H9 (cell line): ENCODE measurements at regions not wholly inside any gene's neighbourhood (a gene's known extent, or its start where the extent isn't known, plus 50 kb on each side); places are given as distances from the start of the nearest gene placed in this dataset.

ENCODE experiments used
- DNase-seq: peaks from one replicate; pipeline ENCODE4 v3.0.0-alpha.2; 2017
- H2AFZ ChIP-seq: one replicate; pipeline ENCODE4 v1.6.1; 2013; ENCODE audit warnings: mild to moderate bottlenecking, low read length, control low read depth, moderate library complexity
- H2AK5ac ChIP-seq: 2 replicates; pipeline ENCODE4 v1.6.1; 2013; ENCODE audit warnings: low read length, control low read depth, mixed read lengths; ENCODE audit not compliant: insufficient read length
- H2BK120ac ChIP-seq: one replicate; pipeline ENCODE4 v1.6.1; 2013; ENCODE audit warnings: low read depth, mild to moderate bottlenecking, low read length, control low read depth, inconsistent platforms; ENCODE audit not compliant: poor library complexity, severe bottlenecking
- H2BK12ac ChIP-seq: 2 replicates; pipeline ENCODE4 v1.6.1; 2013; ENCODE audit warnings: low read length, control low read depth, mixed read lengths, low read depth; ENCODE audit not compliant: insufficient read length
- H2BK15ac ChIP-seq: 2 replicates; pipeline ENCODE4 v1.6.1; 2013; ENCODE audit warnings: low read depth, low read length, control low read depth
- H2BK20ac ChIP-seq: one replicate; pipeline ENCODE4 v1.6.1; 2013; ENCODE audit warnings: low read depth, mild to moderate bottlenecking, low read length, control low read depth, inconsistent platforms; ENCODE audit not compliant: poor library complexity, severe bottlenecking
- H2BK5ac ChIP-seq: 2 replicates; pipeline ENCODE4 v1.6.1; 2013; ENCODE audit warnings: low read length, control low read depth, mixed read lengths; ENCODE audit not compliant: insufficient read length
- H3K14ac ChIP-seq: 2 replicates; pipeline ENCODE4 v1.6.1; 2013; ENCODE audit warnings: low read length, control low read depth; ENCODE audit not compliant: insufficient read depth
- H3K18ac ChIP-seq: 2 replicates; pipeline ENCODE4 v1.6.1; 2013; ENCODE audit warnings: low read depth, mild to moderate bottlenecking, mixed read lengths, low read length, control low read depth; ENCODE audit not compliant: insufficient read length
- H3K23ac ChIP-seq: 2 replicates; pipeline ENCODE4 v1.6.1; 2013; ENCODE audit warnings: low read length, control low read depth, mixed read lengths, low read depth; ENCODE audit not compliant: insufficient read length
- H3K23me2 ChIP-seq: 2 replicates; pipeline ENCODE4 v1.6.1; 2013; ENCODE audit warnings: low read depth, mild to moderate bottlenecking, mixed read lengths, low read length, control low read depth; ENCODE audit not compliant: insufficient read length, poor library complexity, severe bottlenecking
- H3K27ac ChIP-seq: 2 replicates; pipeline ENCODE4 v1.5.1; 2013; ENCODE audit warnings: low read length, control low read depth, mixed read lengths, low read depth; ENCODE audit not compliant: insufficient read length
- H3K27me3 ChIP-seq: 2 replicates; pipeline ENCODE4 v1.6.1; 2013; ENCODE audit warnings: low read length, control low read depth, inconsistent platforms; ENCODE audit not compliant: insufficient read depth
- H3K4ac ChIP-seq: 2 replicates; pipeline ENCODE4 v1.6.1; 2013; ENCODE audit warnings: low read depth, mild to moderate bottlenecking, control low read depth, inconsistent platforms, low read length, moderate library complexity
- H3K4me1 ChIP-seq: 2 replicates; pipeline ENCODE4 v1.6.1; 2013; ENCODE audit warnings: low read length, control low read depth, inconsistent platforms; ENCODE audit not compliant: insufficient read depth
- H3K4me2 ChIP-seq: 2 replicates; pipeline ENCODE4 v1.6.1; 2013; ENCODE audit warnings: low read length, control low read depth, mixed read lengths; ENCODE audit not compliant: insufficient read length, insufficient read depth
- H3K56ac ChIP-seq: 2 replicates; pipeline ENCODE4 v1.6.1; 2013; ENCODE audit warnings: low read depth, mild to moderate bottlenecking, mixed read lengths, low read length, control low read depth; ENCODE audit not compliant: insufficient read length
- H3K79me1 ChIP-seq: 2 replicates; pipeline ENCODE4 v1.6.1; 2013; ENCODE audit warnings: low read depth, mild to moderate bottlenecking, moderate library complexity, low read length, control low read depth, inconsistent platforms; ENCODE audit not compliant: insufficient read depth, poor library complexity, severe bottlenecking
- H3K79me2 ChIP-seq: 2 replicates; pipeline ENCODE4 v1.6.1; 2013; ENCODE audit warnings: low read length, control low read depth, inconsistent platforms; ENCODE audit not compliant: insufficient read depth
- H3K9ac ChIP-seq: 2 replicates; pipeline ENCODE4 v1.6.1; 2013; ENCODE audit warnings: low read length, control low read depth, mixed read lengths; ENCODE audit not compliant: insufficient read length; ENCODE audit errors: extremely low read depth
- H3K9me3 ChIP-seq: one replicate; pipeline ENCODE4 v1.6.1; 2013; ENCODE audit warnings: low read depth, low read length, inconsistent platforms; ENCODE audit not compliant: control insufficient read depth
- H3T11ph ChIP-seq: one replicate; pipeline ENCODE4 v1.6.1; 2013; ENCODE audit warnings: mild to moderate bottlenecking, low read length, control low read depth, inconsistent platforms
- H4K20me1 ChIP-seq: one replicate; pipeline ENCODE4 v1.6.1; 2013; ENCODE audit not compliant: control insufficient read depth, insufficient read length, insufficient read depth
- H4K5ac ChIP-seq: 2 replicates; pipeline ENCODE4 v1.6.1; 2013; ENCODE audit warnings: low read depth, mild to moderate bottlenecking, mixed read lengths, low read length, control low read depth; ENCODE audit not compliant: insufficient read length
- H4K8ac ChIP-seq: replicated peaks from 2 replicates; pipeline ENCODE4 v1.6.1; 2013; ENCODE audit warnings: low read length, control low read depth, mixed read lengths, low read depth; ENCODE audit not compliant: insufficient read length
- H4K91ac ChIP-seq: 2 replicates; pipeline ENCODE4 v1.6.1; 2013; ENCODE audit warnings: low read depth, mild to moderate bottlenecking, moderate library complexity, mixed read lengths, low read length, control low read depth; ENCODE audit not compliant: insufficient read length
- H3K27ac Mint-ChIP-seq, 3 experiments: 2 replicates in 2 of 3; 3 replicates in 1 of 3; pipeline ENCODE4 v1.8.0; 2020 to 2021; ENCODE audit warnings: mixed read lengths in 3 of 3, mild to moderate bottlenecking in 1 of 3, moderate library complexity in 1 of 3
- H3K27me3 Mint-ChIP-seq: 2 replicates; pipeline ENCODE4 v1.8.0; 2021; ENCODE audit warnings: low read depth, mild to moderate bottlenecking, moderate library complexity, mixed read lengths
- H3K36me3 Mint-ChIP-seq, 3 experiments: 2 replicates in 2 of 3; 3 replicates in 1 of 3; pipeline ENCODE4 v1.8.0; 2020 to 2021; ENCODE audit warnings: low read depth in 3 of 3, mixed read lengths in 3 of 3; ENCODE audit not compliant: insufficient read depth in 1 of 3
- H3K4me1 Mint-ChIP-seq, 2 experiments: 2 replicates each; pipeline ENCODE4 v1.8.0; 2020; ENCODE audit warnings: mixed read lengths in 2 of 2
- H3K4me3 Mint-ChIP-seq, 2 experiments: 2 replicates in 1 of 2; 3 replicates in 1 of 2; pipeline ENCODE4 v1.8.0; 2020 to 2021; ENCODE audit warnings: mild to moderate bottlenecking in 2 of 2, mixed read lengths in 2 of 2, moderate library complexity in 1 of 2
- H3K9me3 Mint-ChIP-seq, 2 experiments: 2 replicates in 1 of 2; 3 replicates in 1 of 2; pipeline ENCODE4 v1.8.0; 2020; ENCODE audit warnings: mild to moderate bottlenecking in 2 of 2, mixed read lengths in 2 of 2, moderate library complexity in 1 of 2
- CTCF ChIP-seq: fragments of 200-600 bp; sonication (generic); conservative IDR thresholded peaks from 3 replicates; pipeline ENCODE4 v1.8.0; 2021; ENCODE audit warnings: antibody characterized with exemption, mild to moderate bottlenecking

GRCh38 chr5:33194914-33195313, 245.9 kb upstream of the TARS1 start:
- Histone ChIP-seq H2AFZ (no peak overlapping the region), H3K4me2 (no peak overlapping the region), H3T11ph (no peak overlapping the region), H2BK5ac (no peak overlapping the region), H3K23me2 (no peaks in the 10 kb centered on the region), H4K91ac (no peak overlapping the region), H2BK120ac (no peak overlapping the region), H2BK15ac (no peak overlapping the region), H3K14ac (no peak overlapping the region), H3K79me2 (no peaks in the 10 kb centered on the region), H3K4ac (no peak overlapping the region), H4K20me1 (no peaks in the 10 kb centered on the region), H3K79me1 (no peaks in the 10 kb centered on the region), H3K18ac (no peak overlapping the region), H2AK5ac (no peak overlapping the region), H2BK20ac (no peak overlapping the region), H4K5ac (no peak overlapping the region), H3K4me1 (no peaks in the 10 kb centered on the region), H3K27ac (no peak overlapping the region), H3K9ac (no peak overlapping the region), H3K9me3 (no peaks in the 10 kb centered on the region), H2BK12ac (no peak overlapping the region), H3K56ac (no peak overlapping the region), H3K23ac (no peak overlapping the region), H4K8ac (no peak overlapping the region), H3K27me3 (no peaks in the 10 kb centered on the region)
- Mint-ChIP-seq H3K4me1 (no peaks in the 10 kb centered on the region), H3K4me3 (no peak overlapping the region), H3K27ac (no peak overlapping the region), H3K27me3 (no peaks in the 10 kb centered on the region), H3K36me3 (no peaks in the 10 kb centered on the region; a peak in 1 of 7 replicates), H3K9me3 (peaks cover 5 to 14% of the 10 kb centered on the region in 2 experiments)
- no peak for TF ChIP-seq CTCF
- no peak for DNase-seq
